ENCODE measurements at regions not wholly inside any gene's neighbourhood (a gene's known extent, or its start where the extent isn't known, plus 50 kb on each side); places are given as distances from the start of the nearest gene placed in this dataset.

- no peak for DNase-seq (ENCODE audit: unreplicated experiment)
- TF ChIP-seq, protein P1, sequence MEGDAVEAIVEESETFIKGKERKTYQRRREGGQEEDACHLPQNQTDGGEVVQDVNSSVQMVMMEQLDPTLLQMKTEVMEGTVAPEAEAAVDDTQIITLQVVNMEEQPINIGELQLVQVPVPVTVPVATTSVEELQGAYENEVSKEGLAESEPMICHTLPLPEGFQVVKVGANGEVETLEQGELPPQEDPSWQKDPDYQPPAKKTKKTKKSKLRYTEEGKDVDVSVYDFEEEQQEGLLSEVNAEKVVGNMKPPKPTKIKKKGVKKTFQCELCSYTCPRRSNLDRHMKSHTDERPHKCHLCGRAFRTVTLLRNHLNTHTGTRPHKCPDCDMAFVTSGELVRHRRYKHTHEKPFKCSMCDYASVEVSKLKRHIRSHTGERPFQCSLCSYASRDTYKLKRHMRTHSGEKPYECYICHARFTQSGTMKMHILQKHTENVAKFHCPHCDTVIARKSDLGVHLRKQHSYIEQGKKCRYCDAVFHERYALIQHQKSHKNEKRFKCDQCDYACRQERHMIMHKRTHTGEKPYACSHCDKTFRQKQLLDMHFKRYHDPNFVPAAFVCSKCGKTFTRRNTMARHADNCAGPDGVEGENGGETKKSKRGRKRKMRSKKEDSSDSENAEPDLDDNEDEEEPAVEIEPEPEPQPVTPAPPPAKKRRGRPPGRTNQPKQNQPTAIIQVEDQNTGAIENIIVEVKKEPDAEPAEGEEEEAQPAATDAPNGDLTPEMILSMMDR (IDR thresholded peaks at IDR 0.05; ENCODE audit: unreplicated experiment): no peak
- BruUV-seq (replicated peaks): no TSS peak
- Mint-ChIP-seq H3K4me3 (ENCODE audit: unreplicated experiment) (no peak overlapping the region), H3K36me3 (ENCODE audit: insufficient read depth, unreplicated experiment) (no peaks in the 10 kb centered on the region), H3K27ac (ENCODE audit: low read depth, unreplicated experiment) (no peak overlapping the region), H3K4me1 (ENCODE audit: insufficient read depth, unreplicated experiment) (no peaks in the 10 kb centered on the region), H3K9me3 (ENCODE audit: unreplicated experiment) (no peaks in the 10 kb centered on the region), H3K27me3 (ENCODE audit: insufficient read depth, unreplicated experiment) (peaks cover 6% of the 10 kb centered on the region)
- intact Hi-C loops (cut with micrococcal nuclease): no loop called here
- POLR2A ChIA-PET: no interaction called here
- CTCF ChIA-PET: interaction anchor here (0.5 kb wide), 1 partner anchor 715 kb away, joined by 3 read pairs; no protein-coding TSS in a partner anchor
Observed at GRCh38 chr7:119959811-119960210, 313.2 kb upstream of the KCND2 start.

GRCh38 chr7:119963654-119964053, 309.3 kb upstream of the KCND2 start:
- no peaks in the 10 kb centered on the region for H3K4me1 Mint-ChIP-seq (ENCODE audit: insufficient read depth, unreplicated experiment)
- intact Hi-C loops (cut with micrococcal nuclease): no loop called here
- BruUV-seq (replicated peaks): no TSS peak
- ChIA-PET POLR2A (interaction anchor here (0.6 kb wide), 1 partner anchor 32 kb away, joined by 3 read pairs; no protein-coding TSS in a partner anchor), CTCF (no interaction called here)
- TF ChIP-seq, protein P1 (IDR thresholded peaks at IDR 0.05; ENCODE audit: unreplicated experiment): no peak
- H3K4me3 Mint-ChIP-seq (ENCODE audit: unreplicated experiment): no peak overlapping the region
- DNase-seq (ENCODE audit: unreplicated experiment): no peak
- no peaks in the 10 kb centered on the region for H3K27me3 Mint-ChIP-seq (ENCODE audit: insufficient read depth, unreplicated experiment)
- no peaks in the 10 kb centered on the region for H3K9me3 Mint-ChIP-seq (ENCODE audit: unreplicated experiment)
- no peaks in the 10 kb centered on the region for H3K36me3 Mint-ChIP-seq (ENCODE audit: insufficient read depth, unreplicated experiment)
- no peak overlapping the region for H3K27ac Mint-ChIP-seq (ENCODE audit: low read depth, unreplicated experiment)

GRCh38 chr7:119964065-119964464, 308.9 kb upstream of the KCND2 start:
- H3K27ac Mint-ChIP-seq (ENCODE audit: low read depth, unreplicated experiment): no peak overlapping the region
- no peaks in the 10 kb centered on the region for H3K27me3 Mint-ChIP-seq (ENCODE audit: insufficient read depth, unreplicated experiment)
- no TSS peak for BruUV-seq (replicated peaks)
- ChIA-PET CTCF (no interaction called here), POLR2A (interaction anchor here (0.6 kb wide), 1 partner anchor 33 kb away, joined by 3 read pairs; no protein-coding TSS in a partner anchor)
- H3K4me1 Mint-ChIP-seq (ENCODE audit: insufficient read depth, unreplicated experiment): no peaks in the 10 kb centered on the region
- no peak for DNase-seq (ENCODE audit: unreplicated experiment)
- H3K4me3 Mint-ChIP-seq (ENCODE audit: unreplicated experiment): no peak overlapping the region
- TF ChIP-seq, protein P1 (IDR thresholded peaks at IDR 0.05; ENCODE audit: unreplicated experiment): no peak
- no peaks in the 10 kb centered on the region for H3K36me3 Mint-ChIP-seq (ENCODE audit: insufficient read depth, unreplicated experiment)
- no peaks in the 10 kb centered on the region for H3K9me3 Mint-ChIP-seq (ENCODE audit: unreplicated experiment)
- intact Hi-C loops (cut with micrococcal nuclease): no loop called here

DNA sequence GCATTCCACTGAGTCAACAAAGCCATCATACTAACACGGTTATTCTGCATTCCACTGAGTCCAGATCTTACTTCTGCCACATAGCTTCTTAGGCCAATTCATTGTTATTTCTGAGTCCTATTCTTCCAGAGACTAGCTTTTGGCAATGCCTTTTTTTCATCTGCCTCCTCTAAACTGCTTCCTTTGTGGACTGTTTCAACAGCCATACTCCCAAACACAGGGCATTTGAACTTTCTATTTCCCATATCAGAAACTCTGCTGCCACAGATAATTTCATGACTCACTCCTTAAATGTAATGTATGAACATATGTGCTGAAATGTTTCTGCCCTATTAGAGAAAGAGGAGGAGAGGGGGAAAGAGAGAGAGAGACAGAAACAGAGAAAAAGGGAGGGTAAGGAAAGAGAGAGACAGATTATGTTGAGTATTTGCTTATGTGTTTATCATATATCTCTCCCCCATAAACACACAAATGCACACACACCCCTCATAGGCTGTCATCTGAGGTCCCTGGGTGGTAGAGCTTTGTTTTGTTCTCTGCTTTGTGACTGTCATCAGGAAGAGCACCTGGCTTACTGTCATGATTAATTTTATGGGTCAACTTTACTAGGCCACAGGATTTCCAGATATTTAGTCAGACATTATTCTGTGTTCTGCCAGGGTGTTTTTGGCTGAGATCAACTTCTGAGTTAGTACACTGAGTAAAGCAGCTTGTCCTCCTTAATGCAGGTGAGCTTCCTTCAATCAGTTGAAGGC, 308.0 kb upstream of the KCND2 start:
- BruUV-seq (replicated peaks): no TSS peak
- Mint-ChIP-seq H3K4me1 (ENCODE audit: insufficient read depth, unreplicated experiment) (no peaks in the 10 kb centered on the region), H3K36me3 (ENCODE audit: insufficient read depth, unreplicated experiment) (no peaks in the 10 kb centered on the region), H3K27ac (ENCODE audit: low read depth, unreplicated experiment) (no peak overlapping the region), H3K27me3 (ENCODE audit: insufficient read depth, unreplicated experiment) (no peaks in the 10 kb centered on the region), H3K4me3 (ENCODE audit: unreplicated experiment) (no peak overlapping the region), H3K9me3 (ENCODE audit: unreplicated experiment) (no peaks in the 10 kb centered on the region)
- no peak for DNase-seq (ENCODE audit: unreplicated experiment)
- ChIA-PET CTCF (no interaction called here), POLR2A (no interaction called here)
- TF ChIP-seq, protein P1 (IDR thresholded peaks at IDR 0.05; ENCODE audit: unreplicated experiment): no peak
- intact Hi-C loops (cut with micrococcal nuclease): no loop called here

Measured in MCF 10A (cell line).